OCI-LY1 (cell line): ENCODE measurements at regions not wholly inside any gene's neighbourhood (a gene's known extent, or its start where the extent isn't known, plus 50 kb on each side); places are given as distances from the start of the nearest gene placed in this dataset.

Source experiments
- CTCF ChIP-seq: fragments of 200-600 bp; sonication (generic), shearing (Covaris generic); IDR thresholded peaks from 2 replicates; pipeline ENCODE4 v1.5.1; 2017; ENCODE audit warnings: mild to moderate bottlenecking, antibody characterized with exemption, low read length, moderate library complexity, mixed read lengths
- EZH2 ChIP-seq: fragments of 200-600 bp; sonication (generic), shearing (Covaris generic); IDR thresholded peaks from 2 replicates; pipeline ENCODE4 v1.8.0; 2017; ENCODE audit warnings: borderline replicate concordance, mixed run types, mild to moderate bottlenecking, antibody characterized with exemption, low read length, moderate library complexity, mixed read lengths

GRCh38 chr3:81916890-81917289, 155.4 kb upstream of the GBE1 start:
- TF ChIP-seq CTCF (no peak), EZH2 (no peak)
